ENCODE measurements at regions not wholly inside any gene's neighbourhood (a gene's known extent, or its start where the extent isn't known, plus 50 kb on each side); places are given as distances from the start of the nearest gene placed in this dataset.

GRCh38 chr12:22792138-22792537 is 167.2 kb downstream of the ETNK1 start:
- H3K4me1 Mint-ChIP-seq, result no peaks in the 10 kb centered on the region
- ATAC-seq, result no peak
- intact Hi-C loops (cut with micrococcal nuclease), result no loop called here
- H3K36me3 ChIP-seq (ENCODE audit: control insufficient read depth, insufficient read depth, low read length), result no peaks in the 10 kb centered on the region
- H3K36me3 Mint-ChIP-seq, result no peaks in the 10 kb centered on the region
- TF ChIP-seq CTCF (IDR thresholded peaks at IDR 0.05), result no peak
- no peaks in the 10 kb centered on the region for H3K4me1 ChIP-seq (ENCODE audit: control insufficient read depth, insufficient read depth, low read length)
- no peak for DNase-seq
- H3K27me3 ChIP-seq (ENCODE audit: control insufficient read depth, insufficient read depth, low read length), result no peaks in the 10 kb centered on the region
- H3K27ac ChIP-seq (ENCODE audit: low read length), result no peak overlapping the region
- no peaks in the 10 kb centered on the region for H3K9me3 ChIP-seq (ENCODE audit: control insufficient read depth, insufficient read depth, low read length)
- H3K27ac Mint-ChIP-seq, result no peak overlapping the region
- peaks cover 0 to 8% of the 10 kb centered on the region in 2 donors for H3K27me3 Mint-ChIP-seq (ENCODE audit: low read depth in 2 of 2)
- 83% methylated on average over 4 of the region's 4 CpGs for WGBS (ENCODE audit: insufficient coverage)
- no peak overlapping the region for H3K4me3 Mint-ChIP-seq
- no peak overlapping the region for H3K4me3 ChIP-seq (ENCODE audit: low read length)
- H3K9me3 Mint-ChIP-seq, result peaks cover 0 to 4% of the 10 kb centered on the region in 2 donors

- H3K27ac Mint-ChIP-seq, result no peak overlapping the region
- DNase-seq, result no peak
- no peaks in the 10 kb centered on the region for H3K27me3 ChIP-seq (ENCODE audit: control insufficient read depth, insufficient read depth, low read length)
- no peak for TF ChIP-seq CTCF (IDR thresholded peaks at IDR 0.05)
- no peaks in the 10 kb centered on the region for H3K4me1 Mint-ChIP-seq
- H3K9me3 ChIP-seq (ENCODE audit: control insufficient read depth, insufficient read depth, low read length), result no peaks in the 10 kb centered on the region
- no peaks in the 10 kb centered on the region for H3K4me1 ChIP-seq (ENCODE audit: control insufficient read depth, insufficient read depth, low read length)
- WGBS (ENCODE audit: insufficient coverage), result no CpG with 5 or more reads among the region's 1 CpG
- no peaks in the 10 kb centered on the region for H3K36me3 Mint-ChIP-seq
- no peaks in the 10 kb centered on the region for H3K36me3 ChIP-seq (ENCODE audit: control insufficient read depth, insufficient read depth, low read length)
- H3K27ac ChIP-seq (ENCODE audit: low read length), result no peak overlapping the region
- no peak overlapping the region for H3K4me3 Mint-ChIP-seq
- H3K27me3 Mint-ChIP-seq (ENCODE audit: low read depth in 2 of 2), result peaks cover 0 to 8% of the 10 kb centered on the region in 2 donors
- peaks cover 0 to 4% of the 10 kb centered on the region in 2 donors for H3K9me3 Mint-ChIP-seq
- no peak overlapping the region for H3K4me3 ChIP-seq (ENCODE audit: low read length)
- ATAC-seq, result no peak
- intact Hi-C loops (cut with micrococcal nuclease), result no loop called here
Observed at GRCh38 chr12:22794017-22794416, 169.0 kb downstream of the ETNK1 start.

GRCh38 chr12:22796941-22797630 is 172.1 kb downstream of the ETNK1 start:
- WGBS (ENCODE audit: insufficient coverage), result 98% methylated on average over 3 of the region's 4 CpGs
- H3K4me1 Mint-ChIP-seq, result no peaks in the 10 kb centered on the region
- TF ChIP-seq CTCF (IDR thresholded peaks at IDR 0.05), result no peak
- H3K36me3 ChIP-seq (ENCODE audit: control insufficient read depth, insufficient read depth, low read length), result no peaks in the 10 kb centered on the region
- H3K36me3 Mint-ChIP-seq, result no peaks in the 10 kb centered on the region
- peaks cover 0 to 4% of the 10 kb centered on the region in 2 donors for H3K27me3 Mint-ChIP-seq (ENCODE audit: low read depth in 2 of 2)
- intact Hi-C loops (cut with micrococcal nuclease), result no loop called here
- H3K27ac ChIP-seq (ENCODE audit: low read length), result no peak overlapping the region
- H3K9me3 Mint-ChIP-seq, result peaks cover 0 to 2% of the 10 kb centered on the region in 2 donors
- no peak overlapping the region for H3K4me3 Mint-ChIP-seq
- no peak overlapping the region for H3K27ac Mint-ChIP-seq
- H3K4me1 ChIP-seq (ENCODE audit: control insufficient read depth, insufficient read depth, low read length), result no peaks in the 10 kb centered on the region
- H3K4me3 ChIP-seq (ENCODE audit: low read length), result no peak overlapping the region
- no peak for ATAC-seq
- no peaks in the 10 kb centered on the region for H3K9me3 ChIP-seq (ENCODE audit: control insufficient read depth, insufficient read depth, low read length)
- H3K27me3 ChIP-seq (ENCODE audit: control insufficient read depth, insufficient read depth, low read length), result no peaks in the 10 kb centered on the region
- no peak for DNase-seq

- intact Hi-C loops (cut with micrococcal nuclease), result no loop called here
- TF ChIP-seq CTCF (IDR thresholded peaks at IDR 0.05), result no peak
- Histone ChIP-seq H3K36me3 (ENCODE audit: control insufficient read depth, insufficient read depth, low read length) (no peaks in the 10 kb centered on the region), H3K4me3 (ENCODE audit: low read length) (no peak overlapping the region), H3K4me1 (ENCODE audit: control insufficient read depth, insufficient read depth, low read length) (no peaks in the 10 kb centered on the region), H3K9me3 (ENCODE audit: control insufficient read depth, insufficient read depth, low read length) (no peaks in the 10 kb centered on the region), H3K27ac (ENCODE audit: low read length) (no peak overlapping the region), H3K27me3 (ENCODE audit: control insufficient read depth, insufficient read depth, low read length) (no peaks in the 10 kb centered on the region)
- WGBS (ENCODE audit: insufficient coverage), result 14% methylated on average over 1 of the region's 2 CpGs
- no peaks in the 10 kb centered on the region for H3K9me3 Mint-ChIP-seq
- DNase-seq (no peak), ATAC-seq (no peak)
- H3K27ac Mint-ChIP-seq, result no peak overlapping the region
- no peaks in the 10 kb centered on the region for H3K27me3 Mint-ChIP-seq (ENCODE audit: low read depth in 2 of 2)
- H3K4me1 Mint-ChIP-seq, result no peaks in the 10 kb centered on the region
- H3K36me3 Mint-ChIP-seq, result no peaks in the 10 kb centered on the region
- no peak overlapping the region for H3K4me3 Mint-ChIP-seq
Observed at GRCh38 chr12:22797701-22798100, 172.7 kb downstream of the ETNK1 start.
